ENCODE measurements at regions not wholly inside any gene's neighbourhood (a gene's known extent, or its start where the extent isn't known, plus 50 kb on each side); places are given as distances from the start of the nearest gene placed in this dataset.

DNA sequence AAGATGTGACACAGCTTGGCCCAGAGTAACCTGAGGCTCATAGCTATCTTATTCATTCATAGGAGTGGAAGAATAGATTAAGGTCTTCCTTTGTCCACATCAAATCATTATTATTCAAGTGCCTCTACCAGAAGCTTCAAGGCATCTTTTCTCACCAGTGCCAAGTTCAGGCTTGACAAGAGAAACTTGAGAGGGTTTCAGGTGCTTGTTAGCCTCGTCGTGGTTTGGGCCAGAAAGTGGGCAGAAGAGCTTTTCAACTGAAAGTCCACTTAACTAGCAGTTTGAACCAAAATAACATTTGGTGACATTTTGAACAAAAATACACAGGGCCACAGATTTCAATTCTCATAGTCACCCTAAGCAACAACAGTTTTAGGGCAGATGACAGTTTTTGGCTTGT, 1184.2 kb downstream of the FLRT2 start:
- TF ChIP-seq, protein P1, sequence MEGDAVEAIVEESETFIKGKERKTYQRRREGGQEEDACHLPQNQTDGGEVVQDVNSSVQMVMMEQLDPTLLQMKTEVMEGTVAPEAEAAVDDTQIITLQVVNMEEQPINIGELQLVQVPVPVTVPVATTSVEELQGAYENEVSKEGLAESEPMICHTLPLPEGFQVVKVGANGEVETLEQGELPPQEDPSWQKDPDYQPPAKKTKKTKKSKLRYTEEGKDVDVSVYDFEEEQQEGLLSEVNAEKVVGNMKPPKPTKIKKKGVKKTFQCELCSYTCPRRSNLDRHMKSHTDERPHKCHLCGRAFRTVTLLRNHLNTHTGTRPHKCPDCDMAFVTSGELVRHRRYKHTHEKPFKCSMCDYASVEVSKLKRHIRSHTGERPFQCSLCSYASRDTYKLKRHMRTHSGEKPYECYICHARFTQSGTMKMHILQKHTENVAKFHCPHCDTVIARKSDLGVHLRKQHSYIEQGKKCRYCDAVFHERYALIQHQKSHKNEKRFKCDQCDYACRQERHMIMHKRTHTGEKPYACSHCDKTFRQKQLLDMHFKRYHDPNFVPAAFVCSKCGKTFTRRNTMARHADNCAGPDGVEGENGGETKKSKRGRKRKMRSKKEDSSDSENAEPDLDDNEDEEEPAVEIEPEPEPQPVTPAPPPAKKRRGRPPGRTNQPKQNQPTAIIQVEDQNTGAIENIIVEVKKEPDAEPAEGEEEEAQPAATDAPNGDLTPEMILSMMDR (IDR thresholded peaks at IDR 0.05): no peak
- no peak for TF ChIP-seq POLR2A (IDR thresholded peaks at IDR 0.05)

Data from right lobe of liver (tissue), 4 donors.